ENCODE measurements at regions not wholly inside any gene's neighbourhood (a gene's known extent, or its start where the extent isn't known, plus 50 kb on each side); places are given as distances from the start of the nearest gene placed in this dataset.

DNA sequence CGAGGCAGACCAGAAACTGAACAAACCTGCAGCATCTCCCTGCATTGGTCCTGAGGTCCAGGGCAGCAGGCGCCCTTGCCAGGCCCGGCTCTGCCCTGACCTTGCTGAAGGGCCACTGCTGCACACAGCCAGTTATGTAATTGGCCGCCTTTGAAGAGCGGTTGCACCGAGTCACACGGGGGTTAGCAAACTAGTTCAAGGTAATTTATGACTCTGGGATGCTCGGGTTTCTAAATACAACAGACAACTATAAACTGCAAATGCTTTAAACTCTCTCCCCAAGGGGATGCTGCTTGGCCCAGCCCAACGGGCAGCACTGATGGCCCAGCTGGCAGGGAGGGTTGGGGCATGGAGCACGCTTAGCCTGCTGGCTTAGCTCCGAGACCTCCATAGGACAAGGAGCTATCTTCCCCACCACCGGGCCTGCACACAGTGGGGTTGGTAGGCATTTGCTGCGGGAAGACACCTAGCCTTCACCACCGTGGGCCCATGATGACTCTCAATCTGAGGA lies 60.3 kb upstream of the IQSEC1 start:
- no peak for DNase-seq

GRCh38 chr3:13132731-13133410 lies 59.6 kb upstream of the IQSEC1 start:
- DNase-seq, result no peak

- DNase-seq, result no peak
Measured at GRCh38 chr3:13132281-13132680, 59.1 kb upstream of the IQSEC1 start.

DNA sequence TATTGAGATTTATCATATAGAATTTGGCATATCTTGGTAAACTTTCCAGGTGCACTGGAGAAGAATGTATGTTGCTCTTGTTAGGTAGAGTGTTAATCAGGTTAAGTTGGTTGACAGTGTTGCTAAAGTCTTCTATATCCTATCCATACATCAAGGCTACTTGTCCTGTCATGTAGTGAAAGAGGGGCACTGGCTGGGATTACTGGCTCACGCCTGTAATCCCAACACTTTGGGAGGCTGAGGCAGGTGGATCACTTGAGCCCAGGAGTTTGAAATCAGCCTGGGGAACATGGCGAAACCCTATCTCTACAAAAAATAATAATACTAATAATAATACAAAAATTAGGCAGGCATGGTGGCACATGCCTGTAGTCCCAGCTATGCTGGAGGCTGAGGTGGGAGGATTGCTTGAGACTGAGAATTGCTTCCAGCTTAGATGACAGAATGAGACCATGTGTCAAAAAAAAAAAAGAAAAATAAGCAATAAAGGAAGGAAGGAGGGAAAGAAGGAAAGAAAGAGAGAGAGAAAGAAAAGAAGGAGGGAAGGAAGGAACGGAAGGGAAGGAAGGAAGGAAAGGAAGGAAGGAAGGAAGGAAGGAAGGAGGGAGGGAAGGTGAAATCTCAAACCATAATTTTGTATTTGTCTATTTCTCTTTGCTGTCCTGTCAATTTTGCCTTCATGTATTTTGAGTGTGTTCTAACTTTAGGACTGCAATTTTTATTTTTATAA lies 57.4 kb upstream of the IQSEC1 start:
- DNase-seq, result no peak

- no peak for DNase-seq
Measured at GRCh38 chr3:13125092-13126015, 52.1 kb upstream of the IQSEC1 start.

DNA sequence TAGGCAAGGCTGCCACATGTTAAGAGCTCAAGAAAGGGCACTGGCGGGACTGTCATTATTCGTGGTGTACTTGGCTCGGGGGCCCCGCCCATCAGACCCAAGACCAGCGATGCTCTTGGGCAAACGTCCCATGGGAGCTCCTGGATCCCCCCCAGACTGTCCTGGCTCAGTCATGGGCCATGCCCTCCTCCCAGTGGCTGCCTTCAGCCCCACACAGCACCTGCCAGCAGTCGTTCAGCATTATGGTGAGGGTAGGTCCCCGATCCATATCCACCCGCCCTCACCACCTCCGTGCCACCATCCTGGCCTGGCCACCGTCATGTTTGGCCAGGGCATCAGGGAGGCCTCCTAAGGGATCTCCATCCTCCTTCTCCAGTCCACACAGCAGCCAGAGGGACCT lies 51.4 kb upstream of the IQSEC1 start:
- DNase-seq, result no peak

GRCh38 chr3:13123765-13124164 lies 50.5 kb upstream of the IQSEC1 start:
- DNase-seq, result no peak

DNA sequence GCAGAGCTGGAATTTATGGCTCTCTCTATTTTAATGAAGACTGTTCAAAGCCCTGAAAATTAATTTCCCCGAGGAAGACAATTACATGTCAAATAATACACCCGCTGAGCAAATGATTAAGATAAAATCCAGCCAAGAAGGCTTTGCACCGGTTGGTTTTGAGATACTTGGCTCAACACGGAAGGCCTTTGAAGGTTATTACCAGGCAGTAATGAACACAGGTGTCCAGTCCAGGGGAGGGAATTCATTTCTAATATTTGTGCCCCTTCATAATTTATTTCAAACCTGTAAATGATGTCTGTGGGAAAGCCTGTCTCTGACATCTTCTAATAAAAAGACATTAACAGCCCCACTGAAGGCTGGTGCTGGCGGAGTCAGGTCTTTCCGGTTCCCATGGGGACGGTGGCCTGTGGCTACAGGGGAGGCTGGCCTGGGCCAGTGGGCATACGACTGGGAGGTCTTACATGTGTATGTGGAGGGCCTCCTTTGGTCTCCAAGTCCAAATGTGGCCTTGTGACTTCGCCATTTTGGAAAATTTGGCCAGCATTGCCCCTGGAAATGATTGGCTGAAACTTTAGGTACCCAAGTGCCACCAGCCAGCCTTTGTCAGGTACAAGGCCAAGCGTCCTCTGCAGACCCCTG lies 49.9 kb upstream of the IQSEC1 start:
- DNase-seq, result no peak

All from activated effector memory CD4-positive, alpha-beta T cell treated with Interleukin-2 at 50 U/mL for 16 hours (primary cell).